HG02943 (cell line): ENCODE measurements at regions not wholly inside any gene's neighbourhood (a gene's known extent, or its start where the extent isn't known, plus 50 kb on each side); places are given as distances from the start of the nearest gene placed in this dataset.
"Not testable (repeated sequence)": the region's sequence is repeated elsewhere in the genome, so short reads cannot be mapped to it uniquely, and the experiment has no call there.

Experiments used
- ATAC-seq: cut with Tn5 transposase; IDR thresholded peaks from one replicate; pipeline ENCODE4 v1.9.1; 2021; ENCODE audit warnings: mild to moderate bottlenecking, low read depth, moderate library complexity; ENCODE audit not compliant: unreplicated experiment

GRCh38 chr10:61063034-61063433 is 119.0 kb upstream of the RHOBTB1 start:
- ATAC-seq: no peak

- no peak for ATAC-seq
Observed at GRCh38 chr10:61061923-61062504, 118.0 kb upstream of the RHOBTB1 start.

GRCh38 chr10:61059636-61060035 is 115.7 kb upstream of the RHOBTB1 start:
- ATAC-seq: no peak

GRCh38 chr10:61052469-61053205 is 108.7 kb upstream of the RHOBTB1 start:
- ATAC-seq: no peak

GRCh38 chr10:61051344-61051743 is 107.4 kb upstream of the RHOBTB1 start:
- no peak for ATAC-seq

- ATAC-seq: no peak
Observed at GRCh38 chr10:61050120-61050745, 106.2 kb upstream of the RHOBTB1 start.

- no peak for ATAC-seq
Observed at GRCh38 chr10:61049386-61049785, 105.4 kb upstream of the RHOBTB1 start.

- no peak for ATAC-seq
Observed at GRCh38 chr10:61047788-61048560, 104.0 kb upstream of the RHOBTB1 start.

- no peak for ATAC-seq
Observed at GRCh38 chr10:61047081-61047480, 103.1 kb upstream of the RHOBTB1 start.

GRCh38 chr10:61045480-61045879 is 101.5 kb upstream of the RHOBTB1 start:
- ATAC-seq: not testable (repeated sequence)

- no peak for ATAC-seq
Observed at GRCh38 chr10:61042533-61042932, 98.5 kb upstream of the RHOBTB1 start.

GRCh38 chr10:61040399-61041016 is 96.5 kb upstream of the RHOBTB1 start:
- no peak for ATAC-seq

GRCh38 chr10:61039868-61040267 is 95.9 kb upstream of the RHOBTB1 start:
- no peak for ATAC-seq

- ATAC-seq: not testable (repeated sequence)
Observed at GRCh38 chr10:61037261-61037830, 93.4 kb upstream of the RHOBTB1 start.

GRCh38 chr10:61036148-61036547 is 92.2 kb upstream of the RHOBTB1 start:
- ATAC-seq: not testable (repeated sequence)

- ATAC-seq: no peak
Observed at GRCh38 chr10:61031341-61031740, 87.4 kb upstream of the RHOBTB1 start.

- no peak for ATAC-seq
Observed at GRCh38 chr10:61029411-61029810, 85.4 kb upstream of the RHOBTB1 start.

GRCh38 chr10:61028861-61029361 is 84.9 kb upstream of the RHOBTB1 start:
- no peak for ATAC-seq

GRCh38 chr10:61024856-61025201 is 80.8 kb upstream of the RHOBTB1 start:
- ATAC-seq: no peak

GRCh38 chr10:61024151-61024855 is 80.3 kb upstream of the RHOBTB1 start:
- ATAC-seq: no peak
